ENCODE measurements at regions not wholly inside any gene's neighbourhood (a gene's known extent, or its start where the extent isn't known, plus 50 kb on each side); places are given as distances from the start of the nearest gene placed in this dataset.

DNA sequence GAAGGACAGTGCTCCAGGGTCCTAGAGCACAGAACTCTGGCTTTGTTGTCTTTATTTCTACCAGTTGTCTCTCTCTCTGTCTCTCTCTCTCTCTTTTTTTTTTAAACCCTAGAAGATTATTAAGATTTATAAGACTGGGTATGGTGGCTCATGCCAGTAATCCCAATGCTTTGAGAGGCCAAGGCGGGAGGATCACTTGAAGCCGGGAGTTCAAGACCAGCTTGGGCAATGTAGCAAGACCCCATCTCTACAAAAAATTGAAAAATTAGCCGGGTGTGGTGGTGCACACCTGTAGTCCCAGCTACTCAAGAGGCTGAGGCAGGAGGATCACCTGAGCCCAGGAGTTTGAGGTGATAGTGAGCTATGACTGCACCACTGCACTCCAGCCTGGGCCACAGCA, 65.0 kb upstream of the ABL1 start:
- Mint-ChIP-seq H3K9me3 (ENCODE audit: low read depth) (peaks cover 3% of the 10 kb centered on the region), H3K27ac (ENCODE audit: unreplicated experiment) (no peak overlapping the region), H3K4me1 (ENCODE audit: low read depth) (peaks cover 43% of the 10 kb centered on the region), H3K27me3 (ENCODE audit: low read depth) (no peaks in the 10 kb centered on the region), H3K4me3 (ENCODE audit: unreplicated experiment) (no peak overlapping the region), H3K36me3 (ENCODE audit: low read depth) (peaks cover 2% of the 10 kb centered on the region)
- TF ChIP-seq, protein P1, sequence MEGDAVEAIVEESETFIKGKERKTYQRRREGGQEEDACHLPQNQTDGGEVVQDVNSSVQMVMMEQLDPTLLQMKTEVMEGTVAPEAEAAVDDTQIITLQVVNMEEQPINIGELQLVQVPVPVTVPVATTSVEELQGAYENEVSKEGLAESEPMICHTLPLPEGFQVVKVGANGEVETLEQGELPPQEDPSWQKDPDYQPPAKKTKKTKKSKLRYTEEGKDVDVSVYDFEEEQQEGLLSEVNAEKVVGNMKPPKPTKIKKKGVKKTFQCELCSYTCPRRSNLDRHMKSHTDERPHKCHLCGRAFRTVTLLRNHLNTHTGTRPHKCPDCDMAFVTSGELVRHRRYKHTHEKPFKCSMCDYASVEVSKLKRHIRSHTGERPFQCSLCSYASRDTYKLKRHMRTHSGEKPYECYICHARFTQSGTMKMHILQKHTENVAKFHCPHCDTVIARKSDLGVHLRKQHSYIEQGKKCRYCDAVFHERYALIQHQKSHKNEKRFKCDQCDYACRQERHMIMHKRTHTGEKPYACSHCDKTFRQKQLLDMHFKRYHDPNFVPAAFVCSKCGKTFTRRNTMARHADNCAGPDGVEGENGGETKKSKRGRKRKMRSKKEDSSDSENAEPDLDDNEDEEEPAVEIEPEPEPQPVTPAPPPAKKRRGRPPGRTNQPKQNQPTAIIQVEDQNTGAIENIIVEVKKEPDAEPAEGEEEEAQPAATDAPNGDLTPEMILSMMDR (IDR thresholded peaks at IDR 0.05) = no peak
- no peak for DNase-seq (ENCODE audit: low spot score)

DNA sequence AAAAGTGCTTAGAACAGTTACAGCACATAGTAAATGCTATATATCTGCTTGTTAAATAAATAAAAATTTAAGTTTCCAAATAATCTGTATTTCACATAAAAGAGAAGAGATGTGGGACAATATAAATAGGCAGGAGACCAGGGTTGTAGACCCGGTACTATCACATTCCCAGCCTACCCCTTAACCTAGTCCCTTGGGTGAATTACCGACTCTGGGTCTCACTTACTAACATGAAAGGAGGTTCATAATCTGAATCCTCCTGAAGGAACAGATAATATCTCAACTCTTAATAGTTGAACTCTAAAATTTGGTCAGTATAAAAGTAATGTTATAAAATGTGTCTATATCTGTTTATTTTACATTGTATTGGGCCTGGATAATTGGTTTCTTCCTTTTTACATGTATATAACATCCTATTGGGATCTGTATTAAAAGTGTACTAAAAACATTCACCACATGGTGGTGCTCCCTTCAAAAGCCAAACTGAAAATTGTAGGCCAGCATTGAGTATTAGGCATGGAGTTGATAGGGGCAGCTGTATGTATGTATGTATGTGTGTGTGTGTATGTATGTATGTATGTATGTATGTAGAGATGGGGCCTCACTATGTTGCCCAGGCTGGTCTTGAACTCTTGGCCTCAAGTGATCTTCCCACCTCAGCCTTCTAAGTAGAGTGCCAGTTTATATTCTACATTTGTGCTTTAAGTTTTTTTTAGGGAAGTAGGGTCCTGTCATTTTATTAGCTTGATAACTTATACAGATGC, 64.2 kb upstream of the ABL1 start:
- no peaks in the 10 kb centered on the region for H3K27me3 Mint-ChIP-seq (ENCODE audit: low read depth)
- H3K4me1 Mint-ChIP-seq (ENCODE audit: low read depth) = peaks cover 42% of the 10 kb centered on the region
- H3K9me3 Mint-ChIP-seq (ENCODE audit: low read depth) = peaks cover 9% of the 10 kb centered on the region
- TF ChIP-seq, protein P1 (IDR thresholded peaks at IDR 0.05) = peak; percentile 88
- H3K4me3 Mint-ChIP-seq (ENCODE audit: unreplicated experiment) = no peak overlapping the region
- H3K36me3 Mint-ChIP-seq (ENCODE audit: low read depth) = peaks cover 2% of the 10 kb centered on the region
- DNase-seq (ENCODE audit: low spot score) = no peak
- H3K27ac Mint-ChIP-seq (ENCODE audit: unreplicated experiment) = no peak overlapping the region

DNA sequence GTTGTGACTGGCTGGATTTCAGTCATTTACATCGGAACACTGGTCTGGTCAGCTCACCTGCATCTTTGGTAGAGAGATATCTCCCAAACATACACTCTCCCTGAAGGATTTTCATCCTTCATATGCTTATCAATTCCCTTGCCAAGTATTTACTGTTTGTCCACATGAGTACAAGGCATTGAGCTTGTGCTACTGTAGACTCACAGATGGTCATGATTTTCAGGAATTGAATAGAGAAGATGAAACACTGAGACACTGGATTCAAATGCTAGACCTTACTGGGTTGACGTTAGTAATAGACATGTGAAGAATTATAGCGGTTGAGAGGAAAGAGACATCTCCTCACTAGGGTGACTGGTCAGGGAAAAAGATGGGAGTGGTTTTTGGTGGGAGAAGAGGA, 62.9 kb upstream of the ABL1 start:
- no peak for DNase-seq (ENCODE audit: low spot score)
- H3K4me3 Mint-ChIP-seq (ENCODE audit: unreplicated experiment) = no peak overlapping the region
- H3K9me3 Mint-ChIP-seq (ENCODE audit: low read depth) = peaks cover 10% of the 10 kb centered on the region
- H3K4me1 Mint-ChIP-seq (ENCODE audit: low read depth) = peaks cover 42% of the 10 kb centered on the region
- H3K27me3 Mint-ChIP-seq (ENCODE audit: low read depth) = no peaks in the 10 kb centered on the region
- TF ChIP-seq, protein P1 (IDR thresholded peaks at IDR 0.05) = no peak
- H3K36me3 Mint-ChIP-seq (ENCODE audit: low read depth) = peaks cover 2% of the 10 kb centered on the region
- no peak overlapping the region for H3K27ac Mint-ChIP-seq (ENCODE audit: unreplicated experiment)

DNA sequence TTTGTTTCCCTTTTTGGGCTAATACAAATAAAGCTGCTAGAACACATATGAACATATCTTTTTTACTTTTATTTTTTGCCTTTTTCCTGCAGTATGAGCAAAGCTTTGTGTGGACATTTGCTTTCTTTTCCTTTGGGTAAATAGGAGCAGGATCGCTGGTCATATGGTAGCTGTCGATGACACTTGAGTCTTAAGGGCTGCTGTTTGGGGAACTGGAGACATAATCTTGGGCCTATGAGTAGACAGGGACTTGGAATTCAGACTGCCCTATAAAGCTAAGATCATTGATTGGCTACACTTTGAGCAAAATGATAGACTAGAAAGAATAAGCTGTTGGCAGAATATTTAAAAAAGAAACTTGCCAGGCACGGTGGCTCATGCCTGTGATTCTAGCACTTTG, 60.9 kb upstream of the ABL1 start:
- Mint-ChIP-seq H3K36me3 (ENCODE audit: low read depth) (peaks cover 2% of the 10 kb centered on the region), H3K9me3 (ENCODE audit: low read depth) (peaks cover 10% of the 10 kb centered on the region), H3K27ac (ENCODE audit: unreplicated experiment) (no peak overlapping the region), H3K4me1 (ENCODE audit: low read depth) (peaks cover 41% of the 10 kb centered on the region), H3K27me3 (ENCODE audit: low read depth) (no peaks in the 10 kb centered on the region), H3K4me3 (ENCODE audit: unreplicated experiment) (no peak overlapping the region)
- no peak for DNase-seq (ENCODE audit: low spot score)
- TF ChIP-seq, protein P1 (IDR thresholded peaks at IDR 0.05) = no peak

DNA sequence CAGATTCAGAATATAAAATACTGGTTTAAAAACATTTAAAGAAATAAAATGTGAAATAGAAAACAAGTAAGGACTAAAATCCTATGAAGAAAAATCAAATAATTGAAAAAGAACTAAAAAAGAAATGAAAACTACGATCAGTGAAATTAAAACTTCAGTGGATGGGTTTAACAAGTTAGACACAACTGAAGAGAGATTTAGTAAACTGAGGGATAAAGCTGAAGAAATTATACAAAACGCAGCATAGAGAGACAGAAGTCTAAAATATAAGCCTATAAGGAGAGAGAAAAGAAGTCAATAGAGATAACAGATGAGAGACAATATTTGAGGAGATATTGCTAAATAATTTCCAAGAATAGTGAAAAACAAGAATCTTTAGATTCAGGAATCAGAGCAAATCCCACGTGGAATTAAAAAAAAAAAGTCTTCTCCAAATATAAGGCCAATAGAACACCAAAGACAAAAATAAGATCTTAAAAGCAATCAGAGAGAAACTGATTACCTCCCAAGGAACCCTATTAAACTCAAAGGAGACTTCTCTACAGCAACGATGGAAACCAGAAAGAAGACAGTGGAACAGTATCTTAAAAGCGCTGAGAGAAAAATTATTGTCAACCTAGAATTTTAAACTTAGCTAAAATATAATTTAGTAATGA, 59.6 kb upstream of the ABL1 start:
- Mint-ChIP-seq H3K36me3 (ENCODE audit: low read depth) (peaks cover 2% of the 10 kb centered on the region), H3K4me1 (ENCODE audit: low read depth) (peaks cover 50% of the 10 kb centered on the region), H3K9me3 (ENCODE audit: low read depth) (peaks cover 10% of the 10 kb centered on the region), H3K27me3 (ENCODE audit: low read depth) (no peaks in the 10 kb centered on the region), H3K27ac (ENCODE audit: unreplicated experiment) (peak overlapping the region; percentile 97), H3K4me3 (ENCODE audit: unreplicated experiment) (no peak overlapping the region)
- DNase-seq (ENCODE audit: low spot score) = no peak
- TF ChIP-seq, protein P1 (IDR thresholded peaks at IDR 0.05) = no peak

All from chondrocyte (in vitro differentiated cells).